H1 (cell line): ENCODE measurements at regions not wholly inside any gene's neighbourhood (a gene's known extent, or its start where the extent isn't known, plus 50 kb on each side); places are given as distances from the start of the nearest gene placed in this dataset.

Source experiments
- CTCF ChIA-PET: fragments of 300-600 bp; sonication (Branson Sonifier 250); formaldehyde crosslinking; loops from one replicate; lab custom pipeline; 2021; ENCODE audit not compliant: partially characterized antibody; lab: Charles Lee
- POLR2A ChIA-PET: fragments of 300-600 bp; sonication (Branson Sonifier 250); formaldehyde crosslinking; loops from one replicate; lab custom pipeline; 2021; ENCODE audit warnings: inconsistent platforms; ENCODE audit not compliant: partially characterized antibody; lab: Charles Lee
- DNase-seq, 2 experiments: peaks; one replicate each; pipeline versions ENCODE4 v3.0.0 to v3.0.0-alpha.2; 2010 to 2022; ENCODE audit warnings: low spot score in 2 of 2, low read depth in 1 of 2, mixed read lengths in 1 of 2
- FAIRE-seq: peaks from 2 replicates; lab custom pipeline; 2011; peaks lifted over from hg19 to GRCh38; lab: Jason Lieb, UNC
- H2AFZ ChIP-seq: 2 replicates; pipeline ENCODE4 v1.8.1; 2012; ENCODE audit warnings: low read length, inconsistent platforms
- H2AK5ac ChIP-seq: 2 replicates; pipeline ENCODE4 v1.6.1; 2013; ENCODE audit warnings: low read depth, low read length
- H2BK120ac ChIP-seq: replicated peaks from 2 replicates; pipeline ENCODE3; 2013; ENCODE audit warnings: low read depth, low read length, inconsistent platforms
- H2BK12ac ChIP-seq: 2 replicates; pipeline ENCODE4 v1.6.1; 2013; ENCODE audit warnings: low read depth, low read length
- H2BK15ac ChIP-seq: 2 replicates; pipeline ENCODE4 v1.6.1; 2013; ENCODE audit warnings: low read length
- H2BK20ac ChIP-seq: 2 replicates; pipeline ENCODE4 v1.6.1; 2013; ENCODE audit warnings: low read length
- H2BK5ac ChIP-seq: 2 replicates; pipeline ENCODE4 v1.6.1; 2013; ENCODE audit warnings: low read depth, low read length
- H3K14ac ChIP-seq: 2 replicates; pipeline ENCODE4 v1.6.1; 2013; ENCODE audit warnings: inconsistent platforms; ENCODE audit not compliant: insufficient read length
- H3K18ac ChIP-seq: 2 replicates; pipeline ENCODE4 v1.6.1; 2013; ENCODE audit warnings: low read length; ENCODE audit errors: extremely low read depth
- H3K23ac ChIP-seq: 2 replicates; pipeline ENCODE4 v1.6.1; 2013; ENCODE audit warnings: inconsistent platforms; ENCODE audit not compliant: insufficient read length
- H3K23me2 ChIP-seq: 2 replicates; pipeline ENCODE4 v1.6.1; 2013; ENCODE audit warnings: low read depth, low read length
- H3K27ac ChIP-seq: 2 replicates; pipeline ENCODE4 v1.6.1; 2011; ENCODE audit warnings: low read depth, low read length, inconsistent platforms
- H3K27me3 ChIP-seq, 4 experiments: replicated peaks in 1 of 4; 1 replicate in 1 of 4; 2 replicates in 3 of 4; pipeline versions ENCODE4 v1.6.1 to v1.8.1; 2011 to 2013; ENCODE audit warnings: low read length in 3 of 4, mild to moderate bottlenecking in 3 of 4, inconsistent platforms in 2 of 4, mixed read lengths in 2 of 4, moderate library complexity in 1 of 4; ENCODE audit not compliant: control insufficient read depth in 3 of 4, insufficient read depth in 3 of 4; ENCODE audit errors: extremely low read depth in 1 of 4
- H3K36me3 ChIP-seq, 4 experiments: 2 replicates each; pipeline versions ENCODE4 v1.6.1 to v1.8.1; 2011 to 2013; ENCODE audit warnings: mild to moderate bottlenecking in 4 of 4, low read length in 3 of 4, moderate library complexity in 2 of 4, control low read depth in 1 of 4, inconsistent platforms in 1 of 4; ENCODE audit not compliant: insufficient read depth in 4 of 4, control insufficient read depth in 2 of 4
- H3K4ac ChIP-seq: replicated peaks from 2 replicates; pipeline ENCODE3; 2013; ENCODE audit warnings: low read length, low read depth, mixed read lengths, inconsistent platforms; ENCODE audit not compliant: insufficient read length
- H3K4me1 ChIP-seq, 4 experiments: replicated peaks in 1 of 4; 1 replicate in 1 of 4; 2 replicates in 3 of 4; pipeline versions ENCODE4 v1.6.1 to v1.8.1; 2011 to 2013; ENCODE audit warnings: low read length in 3 of 4, inconsistent platforms in 2 of 4, mixed read lengths in 1 of 4; ENCODE audit not compliant: insufficient read depth in 4 of 4, control insufficient read depth in 3 of 4
- H3K4me2 ChIP-seq, 2 experiments: 2 replicates each; pipeline versions ENCODE4 v1.6.1 to v1.8.1; 2011 to 2013; ENCODE audit warnings: low read depth in 2 of 2, low read length in 2 of 2, control low read depth in 1 of 2, inconsistent platforms in 1 of 2, mild to moderate bottlenecking in 1 of 2; ENCODE audit not compliant: insufficient read depth in 1 of 2
- H3K4me3 ChIP-seq, 4 experiments: fragments of 200-600, 300-600 bp in 1 of 4; sonication (generic), shearing (Covaris generic), sonication (Bioruptor Twin) in 1 of 4; 2 replicates each; pipeline versions ENCODE4 v1.5.1 to v1.8.1; 2011 to 2016; ENCODE audit warnings: low read length in 4 of 4, low read depth in 3 of 4, control low read depth in 2 of 4, inconsistent platforms in 2 of 4, mild to moderate bottlenecking in 2 of 4, mixed read lengths in 1 of 4, moderate library complexity in 1 of 4; ENCODE audit not compliant: insufficient read depth in 2 of 4; ENCODE audit errors: extremely low read depth in 1 of 4
- H3K56ac ChIP-seq: replicated peaks from 2 replicates; pipeline ENCODE3; 2013; ENCODE audit warnings: low read depth, mild to moderate bottlenecking, mixed read lengths, low read length, inconsistent platforms; ENCODE audit not compliant: insufficient read length
- H3K79me1 ChIP-seq: 2 replicates; pipeline ENCODE4 v1.6.1; 2013; ENCODE audit warnings: low read depth, low read length, control low read depth
- H3K79me2 ChIP-seq, 2 experiments: 2 replicates each; pipeline versions ENCODE4 v1.6.1 to v1.8.1; 2012 to 2013; ENCODE audit warnings: low read length in 2 of 2, mild to moderate bottlenecking in 2 of 2, inconsistent platforms in 1 of 2; ENCODE audit not compliant: insufficient read depth in 2 of 2, control insufficient read depth in 1 of 2
- H3K9ac ChIP-seq, 4 experiments: replicated peaks in 1 of 4; 1 replicate in 1 of 4; 2 replicates in 3 of 4; pipeline versions ENCODE4 v1.6.1 to v1.8.1; 2011 to 2013; ENCODE audit warnings: low read depth in 3 of 4, low read length in 3 of 4, control low read depth in 2 of 4, mild to moderate bottlenecking in 2 of 4, moderate library complexity in 2 of 4, inconsistent platforms in 1 of 4; ENCODE audit errors: extremely low read depth in 1 of 4
- H3K9me3 ChIP-seq, 2 experiments: 2 replicates each; pipeline versions ENCODE4 v1.6.1 to v1.8.1; 2012 to 2013; ENCODE audit warnings: mild to moderate bottlenecking in 2 of 2, moderate library complexity in 2 of 2, control low read depth in 1 of 2, inconsistent platforms in 1 of 2, low read depth in 1 of 2, low read length in 1 of 2, mixed read lengths in 1 of 2; ENCODE audit not compliant: insufficient read depth in 2 of 2
- H4K20me1 ChIP-seq, 2 experiments: replicated peaks in 1 of 2; 2 replicates each; pipeline versions ENCODE3 to v1.8.1; 2011 to 2013; ENCODE audit warnings: inconsistent platforms in 2 of 2, low read length in 2 of 2, mild to moderate bottlenecking in 1 of 2; ENCODE audit not compliant: insufficient read depth in 2 of 2, control insufficient read depth in 1 of 2
- H4K5ac ChIP-seq: 2 replicates; pipeline ENCODE4 v1.6.1; 2013; ENCODE audit warnings: low read length, low read depth, mixed read lengths, inconsistent platforms; ENCODE audit not compliant: insufficient read length
- H4K8ac ChIP-seq: 2 replicates; pipeline ENCODE4 v1.8.0; 2013; ENCODE audit warnings: mild to moderate bottlenecking, moderate library complexity, low read length, inconsistent platforms; ENCODE audit not compliant: insufficient read depth; ENCODE audit errors: extremely low read depth
- H4K91ac ChIP-seq: replicated peaks from 2 replicates; pipeline ENCODE3; 2013; ENCODE audit warnings: low read length, mixed read lengths, inconsistent platforms; ENCODE audit not compliant: insufficient read length
- BACH1 ChIP-seq: IDR thresholded peaks from 2 replicates; pipeline ENCODE4 v1.6.1; 2012; ENCODE audit warnings: low read length, improper control_type of control experiment
- CBX5 ChIP-seq: fragments of 300-800, 300-1000 bp; sonication (generic); IDR thresholded peaks from 2 replicates; pipeline ENCODE4 v1.7.1; 2016; ENCODE audit warnings: antibody characterized with exemption, low read length, low read depth
- CREB1 ChIP-seq: IDR thresholded peaks from 2 replicates; pipeline ENCODE4 v1.6.1; 2012; ENCODE audit warnings: inconsistent platforms
- FOSL1 ChIP-seq: IDR thresholded peaks from 2 replicates; pipeline ENCODE4 v1.6.1; 2011; ENCODE audit warnings: mild to moderate bottlenecking, low read depth, low read length, moderate library complexity; ENCODE audit not compliant: insufficient read depth
- GTF2F1 ChIP-seq: IDR thresholded peaks from 2 replicates; pipeline ENCODE4 v1.6.1; 2012; ENCODE audit warnings: low read depth, low read length, improper control_type of control experiment, borderline replicate concordance
- NANOG ChIP-seq: IDR thresholded peaks from 2 replicates; pipeline ENCODE4 v1.6.1; 2011; ENCODE audit warnings: low read length, low read depth, mild to moderate bottlenecking, inconsistent platforms; ENCODE audit not compliant: insufficient read depth, poor library complexity, severe bottlenecking
- RAD21 ChIP-seq, 2 experiments: IDR thresholded peaks in 1 of 2; conservative IDR thresholded peaks in 1 of 2; 2 replicates each; pipeline ENCODE4 v1.6.1; 2011; ENCODE audit warnings: low read depth in 2 of 2, low read length in 2 of 2, improper control_type of control experiment in 1 of 2, inconsistent platforms in 1 of 2, mild to moderate bottlenecking in 1 of 2, moderate library complexity in 1 of 2
- SIX5 ChIP-seq: IDR thresholded peaks from 2 replicates; pipeline ENCODE4 v1.6.1; 2011; ENCODE audit warnings: mild to moderate bottlenecking, low read depth, low read length
- TEAD4 ChIP-seq: IDR thresholded peaks from 2 replicates; pipeline ENCODE4 v1.6.1; 2012; ENCODE audit warnings: low read depth, low read length, inconsistent platforms, mixed read lengths
- YY1 ChIP-seq: IDR thresholded peaks from 2 replicates; pipeline ENCODE4 v1.6.1; 2011; ENCODE audit warnings: low read depth, mild to moderate bottlenecking, low read length
- ZNF274 ChIP-seq: IDR thresholded peaks from 2 replicates; pipeline ENCODE4 v1.7.0; 2012; ENCODE audit warnings: low read length, borderline replicate concordance; ENCODE audit errors: extremely low read depth
- TF ChIP-seq, protein P1 (sequence below): IDR thresholded peaks from 2 replicates; pipeline ENCODE4 v1.6.1; 2012; ENCODE audit warnings: inconsistent platforms

DNA sequence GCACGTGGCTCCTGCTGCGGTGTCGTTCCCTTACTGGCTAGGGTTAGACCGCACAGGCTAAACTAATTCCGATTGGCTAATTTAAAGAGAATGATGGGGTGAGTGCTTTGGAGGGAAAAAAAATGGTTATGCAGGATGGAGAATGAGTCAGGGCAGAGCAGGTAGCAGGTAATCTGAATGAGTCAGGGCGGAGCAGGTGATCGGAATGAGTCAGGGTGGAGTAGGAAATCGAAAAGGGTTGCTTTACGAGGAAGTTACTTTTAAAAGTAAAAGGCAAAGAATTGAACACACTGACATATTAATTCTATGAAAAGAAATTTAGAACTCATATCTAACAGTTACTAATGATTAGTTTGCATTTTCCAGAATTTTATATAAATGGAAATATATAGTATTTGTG is 335.5 kb downstream of the FOXO1 start (continued):
- no peak for TF ChIP-seq CBX5

DNA sequence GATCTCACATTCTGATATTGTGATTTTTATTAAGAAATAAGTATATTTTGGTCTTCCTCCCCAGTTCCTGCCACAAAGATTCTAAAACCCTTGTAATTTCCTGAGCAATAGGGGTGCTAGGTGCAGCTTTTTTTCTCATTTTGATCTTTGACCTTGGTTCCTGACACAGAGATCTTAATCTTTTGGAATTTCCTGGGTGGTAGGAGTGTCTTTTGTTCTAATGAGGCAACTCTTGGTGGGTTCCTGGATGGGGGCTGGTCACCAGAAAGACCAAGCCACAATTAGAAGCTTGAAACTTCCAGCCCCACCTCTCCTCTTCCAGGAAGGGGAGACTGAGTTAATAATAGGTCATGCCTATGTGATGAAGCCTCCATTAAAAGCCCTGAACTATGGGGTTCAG is 334.6 kb downstream of the FOXO1 start:
- no peaks in the 10 kb centered on the region for H3K79me2 ChIP-seq
- H3K9ac ChIP-seq, result no peak overlapping the region
- DNase-seq (no peak), FAIRE-seq (no peak)
- no peak overlapping the region for H2AK5ac ChIP-seq
- H3K27ac ChIP-seq, result no peak overlapping the region
- no peak overlapping the region for H2BK15ac ChIP-seq
- no peaks in the 10 kb centered on the region for H3K27me3 ChIP-seq
- H4K5ac ChIP-seq, result no peak overlapping the region
- H2BK120ac ChIP-seq, result no peak overlapping the region
- no peak overlapping the region for H3K14ac ChIP-seq
- no peak overlapping the region for H2BK20ac ChIP-seq
- no peak overlapping the region for H4K91ac ChIP-seq
- no peak overlapping the region for H3K23ac ChIP-seq
- no peak overlapping the region for H2BK5ac ChIP-seq
- no peak overlapping the region for H3K56ac ChIP-seq
- H4K20me1 ChIP-seq, result no peaks in the 10 kb centered on the region
- no peak overlapping the region for H3K4me3 ChIP-seq
- no peak overlapping the region for H4K8ac ChIP-seq
- H3K36me3 ChIP-seq, result no peaks in the 10 kb centered on the region
- no peak overlapping the region for H3K4ac ChIP-seq
- no peaks in the 10 kb centered on the region for H3K23me2 ChIP-seq
- no peak overlapping the region for H3K18ac ChIP-seq
- peaks cover 0 to 3% of the 10 kb centered on the region in 2 experiments; a peak in 1 of 4 replicates for H3K9me3 ChIP-seq
- ChIA-PET CTCF (interaction anchor here (1.3 kb wide), 1 partner anchor 9 kb away, joined by 3 read pairs; no protein-coding TSS in a partner anchor), POLR2A (no interaction called here)
- no peak overlapping the region for H2BK12ac ChIP-seq
- no peak overlapping the region for H3K4me2 ChIP-seq
- H3K79me1 ChIP-seq, result no peaks in the 10 kb centered on the region
- no peak overlapping the region for H2AFZ ChIP-seq
- H3K4me1 ChIP-seq, result no peaks in the 10 kb centered on the region; a peak in 2 of 7 replicates
- TF ChIP-seq CREB1 (no peak), GTF2F1 (no peak), BACH1 (no peak), RAD21 (IDR thresholded peaks at IDR 0.05 in 1 of 2, conservative IDR thresholded peaks at IDR 0.05 in 1 of 2; ENCODE audit: low read depth in 2 of 2, low read length in 2 of 2) (no peak), NANOG (no peak), TEAD4 (no peak), ZNF274 (no peak), FOSL1 (no peak), YY1 (no peak), SIX5 (no peak)
- TF ChIP-seq, protein P1, sequence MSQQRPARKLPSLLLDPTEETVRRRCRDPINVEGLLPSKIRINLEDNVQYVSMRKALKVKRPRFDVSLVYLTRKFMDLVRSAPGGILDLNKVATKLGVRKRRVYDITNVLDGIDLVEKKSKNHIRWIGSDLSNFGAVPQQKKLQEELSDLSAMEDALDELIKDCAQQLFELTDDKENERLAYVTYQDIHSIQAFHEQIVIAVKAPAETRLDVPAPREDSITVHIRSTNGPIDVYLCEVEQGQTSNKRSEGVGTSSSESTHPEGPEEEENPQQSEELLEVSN, result no peak
